HuH-7.5 (cell line): ENCODE measurements at regions not wholly inside any gene's neighbourhood (a gene's known extent, or its start where the extent isn't known, plus 50 kb on each side); places are given as distances from the start of the nearest gene placed in this dataset.
A peak's percentile ranks its signal among the peaks of the same experiment; 100 is the strongest.

Source experiments
- DNase-seq: peaks from one replicate; pipeline ENCODE4 v3.0.0; 2011; ENCODE audit warnings: low spot score

DNA sequence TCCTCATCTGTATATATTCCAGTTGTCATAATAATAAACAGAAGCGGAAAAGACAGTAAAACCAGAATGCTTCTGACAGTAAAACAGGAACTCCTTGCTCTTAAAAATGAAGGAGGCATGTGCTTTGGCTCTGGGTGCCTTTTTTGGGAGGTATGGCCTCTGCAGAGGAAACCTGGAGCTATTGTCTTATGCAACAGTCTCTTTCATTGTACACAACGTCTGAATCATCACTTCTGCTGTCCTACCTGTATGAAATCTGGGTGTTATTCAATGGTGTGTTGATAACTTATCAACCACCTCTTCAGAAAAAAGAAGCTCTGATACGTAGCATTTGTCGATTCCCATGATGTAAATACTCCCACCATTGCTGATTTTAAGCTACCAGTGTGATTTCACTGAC, 64.8 kb downstream of the CDCA7 start:
- no peak for DNase-seq

DNA sequence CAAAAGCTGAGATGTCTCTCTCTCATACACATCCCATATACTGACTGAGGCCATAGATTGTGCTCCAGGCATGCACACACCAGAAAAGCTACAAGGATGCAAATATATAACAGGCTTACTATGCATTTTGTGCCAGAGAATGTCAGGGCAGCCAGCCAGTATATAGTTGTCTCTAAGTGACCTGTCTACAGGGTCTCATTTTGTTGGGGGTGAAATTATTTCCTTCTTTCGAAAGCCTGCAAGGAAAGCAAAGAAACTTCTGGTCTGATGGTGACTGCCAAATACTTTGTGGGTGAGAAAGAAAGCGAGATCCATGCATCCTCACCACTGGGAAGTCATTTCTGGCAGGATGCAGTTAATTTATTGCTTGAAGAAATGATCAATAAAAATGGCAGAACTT, 70.2 kb downstream of the CDCA7 start:
- DNase-seq = no peak

DNA sequence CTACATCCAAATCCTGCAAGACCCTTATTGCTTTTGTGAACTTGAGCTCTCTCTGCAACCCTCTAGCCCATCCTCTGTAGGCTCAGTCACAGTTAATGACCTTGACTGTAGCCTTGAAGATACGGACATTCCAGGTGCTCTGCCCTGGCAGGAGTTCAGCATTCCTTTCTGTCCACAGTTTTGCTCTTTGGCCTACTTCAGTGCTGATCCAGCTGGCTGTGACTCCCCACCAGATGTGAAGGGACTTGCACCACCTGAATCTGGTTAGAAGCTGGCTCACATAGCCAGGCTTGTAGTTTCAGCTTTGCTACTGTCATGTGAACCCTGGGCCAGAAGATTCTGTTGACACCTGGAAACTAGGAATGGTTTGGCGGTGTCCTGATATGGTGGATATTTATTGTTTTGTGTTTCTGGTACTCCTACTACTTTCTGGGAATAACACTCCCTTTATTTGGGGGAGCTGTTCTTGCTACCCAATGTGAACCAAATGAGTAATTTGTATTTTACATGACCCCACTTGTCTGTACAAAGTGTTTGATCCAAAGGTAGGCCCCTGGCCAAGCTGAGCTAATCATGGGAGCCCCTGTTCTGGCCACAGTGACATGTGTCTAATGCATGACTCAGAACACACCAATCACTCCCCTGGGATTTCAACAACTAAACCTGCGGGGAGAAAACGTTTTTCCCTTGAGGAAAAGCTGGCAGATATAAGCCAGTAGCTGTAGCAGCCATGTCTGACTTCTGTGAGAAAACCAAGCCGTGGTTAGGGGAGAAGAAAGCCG, 73.4 kb downstream of the CDCA7 start:
- no peak for DNase-seq

DNA sequence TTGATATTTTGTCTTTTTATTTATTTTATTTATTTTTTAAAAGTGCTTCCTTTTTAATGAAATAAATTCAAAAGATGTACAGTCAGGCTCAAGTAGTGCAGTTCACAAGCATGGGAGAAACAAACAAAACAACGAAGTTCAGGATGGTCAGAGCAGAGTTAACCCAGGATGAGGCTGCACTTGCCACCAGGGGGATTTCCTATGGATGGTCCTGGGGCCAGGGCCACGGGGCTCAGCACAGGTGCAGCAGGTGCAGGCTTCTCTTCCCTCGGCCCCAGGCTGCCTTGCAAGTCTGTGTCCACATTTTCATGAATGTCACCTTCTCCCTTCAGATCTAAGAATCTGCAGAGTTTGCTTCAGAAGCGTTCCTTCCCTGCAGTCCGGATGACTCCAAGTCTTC, 76.5 kb downstream of the CDCA7 start:
- no peak for DNase-seq

DNA sequence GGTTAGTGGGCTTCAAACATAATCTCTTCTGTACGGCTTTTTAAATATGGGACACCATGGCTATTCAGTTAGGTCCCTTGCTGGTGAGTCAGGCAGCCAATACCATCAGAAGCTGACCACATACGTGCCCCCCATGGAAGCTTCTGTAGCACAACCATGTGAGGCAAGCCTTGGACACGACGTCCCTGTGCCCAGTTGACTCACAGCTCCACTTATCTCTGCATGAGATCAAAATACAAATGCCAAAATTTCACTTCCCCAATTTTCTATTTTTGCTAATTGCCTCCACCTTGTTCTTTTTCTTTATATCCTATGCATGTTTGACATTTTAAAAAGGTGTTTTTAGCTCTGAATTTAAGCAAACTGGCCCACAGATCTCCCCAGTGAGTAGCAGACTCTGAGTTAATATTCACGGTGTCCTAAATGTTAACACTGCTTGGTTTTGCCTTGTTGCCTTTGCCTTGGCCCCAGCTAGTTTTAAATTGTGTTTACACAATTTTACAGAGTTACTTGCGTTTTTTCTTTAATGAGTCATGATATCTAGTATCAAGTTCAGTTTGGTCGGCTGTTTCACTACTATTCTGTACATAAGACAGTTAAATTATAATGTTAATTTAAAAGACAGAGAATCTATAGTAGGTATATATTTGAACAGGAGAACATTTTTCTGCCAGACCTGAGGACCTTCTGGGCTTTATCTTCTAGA, 77.5 kb downstream of the CDCA7 start:
- no peak for DNase-seq

DNA sequence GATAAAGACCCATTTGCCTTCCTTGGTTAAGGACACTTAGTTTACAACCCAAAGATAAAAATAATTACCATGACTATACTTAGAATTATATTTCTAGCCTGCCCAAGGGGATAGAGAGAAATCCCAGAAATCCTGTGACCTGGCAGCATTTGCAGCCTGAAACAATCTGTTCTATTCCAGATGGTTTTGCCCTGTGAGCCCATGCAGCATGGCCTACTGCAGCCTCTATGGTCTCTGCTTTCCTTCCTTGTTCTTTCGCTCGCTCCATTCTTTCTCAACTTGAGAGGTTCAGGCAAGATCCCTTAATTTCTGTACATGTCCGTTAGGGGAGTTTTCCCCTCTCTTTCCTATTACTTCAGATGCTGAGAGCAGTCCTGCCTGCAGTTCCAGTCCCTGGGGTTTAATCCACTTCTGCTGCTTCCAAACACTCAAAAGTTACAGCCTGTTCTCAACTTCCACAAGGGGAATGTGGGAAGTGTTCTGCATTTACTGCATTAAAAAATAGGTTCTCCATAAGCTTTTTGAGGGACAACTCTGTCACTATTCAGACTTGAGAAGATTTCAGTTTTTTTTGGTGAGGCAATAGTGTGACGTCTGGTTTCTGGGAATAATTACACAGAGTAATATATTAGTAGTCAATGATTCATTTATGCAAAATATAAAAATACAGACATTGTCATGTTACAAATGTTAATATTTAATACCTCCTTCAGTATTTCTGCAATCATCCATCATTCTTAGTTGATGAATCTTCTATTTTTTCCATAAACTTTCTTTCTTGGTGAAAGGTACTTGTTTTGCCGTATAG, 80.3 kb downstream of the CDCA7 start:
- DNase-seq = no peak

DNA sequence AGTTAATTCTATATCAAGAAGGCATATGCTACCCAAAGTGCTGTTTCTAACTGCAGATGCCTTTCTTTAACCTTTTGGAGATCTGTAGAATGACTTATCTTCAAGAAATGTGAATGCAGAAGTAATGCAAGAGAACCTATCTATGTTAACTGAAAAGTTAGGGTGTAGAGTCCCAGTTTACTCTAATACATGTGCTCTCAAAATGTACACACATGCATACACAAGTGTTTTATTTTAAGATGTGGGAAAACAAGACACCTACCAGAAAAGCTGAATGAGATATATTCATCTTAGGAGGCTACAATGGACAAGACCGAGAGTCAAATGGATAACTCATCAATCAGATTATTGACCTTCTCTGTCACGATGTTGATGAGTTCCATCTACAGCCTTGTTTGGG, 80.9 kb downstream of the CDCA7 start:
- DNase-seq = no peak

DNA sequence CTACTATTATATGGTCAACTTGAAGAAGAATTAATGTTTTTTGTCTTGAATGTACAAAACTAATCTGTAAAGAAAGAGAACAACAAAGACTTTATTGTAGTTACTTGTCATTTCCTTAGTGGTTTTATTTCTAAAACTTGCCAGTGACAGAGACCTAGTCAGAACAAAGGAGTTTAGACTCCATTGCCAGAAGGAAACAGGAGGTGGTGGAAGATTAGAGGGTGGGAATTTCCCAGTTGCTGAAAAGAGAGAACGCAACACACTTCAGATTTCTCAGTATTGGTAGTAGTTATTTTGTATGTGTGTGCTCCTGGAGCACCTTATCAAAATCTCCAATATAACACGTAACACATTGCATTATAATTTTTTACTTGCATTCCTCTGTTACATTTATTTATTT, 81.4 kb downstream of the CDCA7 start:
- no peak for DNase-seq

DNA sequence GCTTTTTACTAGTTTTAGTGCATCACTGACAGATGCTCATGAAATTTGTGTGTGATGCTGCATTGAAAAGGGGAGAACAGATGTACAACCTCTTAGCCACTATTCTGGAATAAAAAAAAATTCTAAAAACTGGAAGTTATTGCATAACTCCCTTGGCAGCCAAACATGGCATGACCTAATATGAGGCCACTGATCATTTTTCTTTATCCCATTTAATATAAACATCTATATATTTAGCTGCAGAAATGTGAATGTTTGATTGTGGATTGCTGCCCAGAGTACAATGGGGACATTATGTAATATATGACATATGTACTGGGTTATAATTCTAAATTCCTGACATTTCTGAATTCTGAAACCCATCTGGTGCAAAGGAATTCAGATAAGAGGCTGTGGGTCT, 86.5 kb downstream of the CDCA7 start:
- DNase-seq = no peak

DNA sequence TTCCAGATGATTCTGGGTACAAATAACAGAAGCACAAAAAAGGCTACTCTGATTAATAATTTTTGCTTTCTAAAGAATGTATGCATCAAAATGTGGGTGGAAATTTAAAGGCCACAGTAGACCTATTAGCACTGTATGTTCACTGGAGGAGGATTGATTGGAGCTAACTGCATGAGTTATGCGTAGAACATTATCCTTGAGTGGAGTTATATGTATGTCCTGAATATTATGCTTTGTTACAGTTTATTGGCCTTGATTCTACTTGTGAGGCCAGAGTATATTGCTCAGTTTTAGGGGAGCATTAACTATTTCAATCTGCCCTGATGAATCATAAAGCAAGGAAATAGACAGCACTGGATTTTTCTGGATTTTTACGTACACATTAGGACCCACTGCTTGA, 87.9 kb downstream of the CDCA7 start:
- no peak for DNase-seq

DNA sequence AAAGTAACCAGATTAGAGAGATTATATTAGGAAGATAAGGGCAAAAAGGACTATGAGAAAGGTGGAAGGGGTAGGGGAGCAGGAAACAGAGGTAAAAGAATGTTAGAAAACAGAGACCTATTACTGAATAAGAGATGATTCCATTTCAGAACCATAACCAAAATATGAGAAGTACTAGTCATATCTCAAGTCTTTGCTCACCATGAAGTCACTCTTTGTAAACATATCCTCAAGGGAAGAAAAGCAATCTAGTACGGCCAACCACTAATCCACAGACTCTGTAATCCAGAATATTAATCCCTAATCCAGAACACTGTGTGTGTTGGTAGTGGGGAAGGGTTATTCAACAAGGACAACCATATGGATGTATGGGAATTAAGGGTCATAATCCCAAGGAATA, 92.0 kb downstream of the CDCA7 start:
- DNase-seq = no peak

DNA sequence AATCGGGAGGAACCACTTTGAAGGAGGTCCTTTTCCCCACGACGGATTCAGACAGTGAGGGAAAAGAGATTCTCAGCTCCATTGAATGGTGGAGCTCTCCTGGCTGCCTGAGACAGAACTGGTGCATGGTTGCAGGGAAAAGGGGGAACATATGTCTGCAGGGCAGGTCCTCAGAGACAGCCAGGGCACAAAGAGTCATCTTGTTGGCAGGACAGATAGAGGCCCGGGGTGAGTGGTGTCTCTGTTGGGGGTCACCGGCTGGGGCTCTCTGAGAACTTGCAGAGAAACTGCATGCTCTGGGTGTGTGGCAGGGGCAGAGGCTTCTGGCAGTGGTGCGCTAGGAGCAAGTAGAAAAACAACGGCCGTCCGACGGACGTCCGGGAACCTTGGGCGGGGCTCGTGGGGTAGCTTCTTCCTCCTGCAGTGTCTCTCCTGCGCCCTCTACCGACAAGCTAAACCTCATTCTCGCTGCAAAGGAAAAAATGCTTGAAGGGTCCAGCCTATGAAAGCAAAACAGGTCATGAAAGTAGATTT, 94.3 kb downstream of the CDCA7 start:
- peak; percentile 60 for DNase-seq

DNA sequence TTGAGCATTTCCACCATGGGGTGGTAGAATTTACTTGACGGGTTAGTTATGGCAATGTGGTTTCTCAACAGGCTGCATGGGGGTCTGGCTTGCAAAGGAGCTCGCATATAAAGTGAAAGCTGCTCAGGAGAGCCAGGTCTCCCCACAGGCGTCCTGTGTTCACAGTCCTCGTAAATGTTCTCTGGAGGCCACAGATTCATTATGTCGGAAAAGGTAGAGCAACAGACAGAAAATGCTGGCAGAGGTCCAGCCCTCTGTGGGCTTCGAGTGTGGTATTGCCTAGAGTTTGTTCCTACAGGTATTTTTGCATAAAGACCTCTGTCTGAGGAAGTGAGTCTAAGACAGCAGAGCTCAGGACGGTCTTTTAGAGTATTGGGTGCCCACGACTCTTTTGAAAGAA, 96.4 kb downstream of the CDCA7 start:
- no peak for DNase-seq

DNA sequence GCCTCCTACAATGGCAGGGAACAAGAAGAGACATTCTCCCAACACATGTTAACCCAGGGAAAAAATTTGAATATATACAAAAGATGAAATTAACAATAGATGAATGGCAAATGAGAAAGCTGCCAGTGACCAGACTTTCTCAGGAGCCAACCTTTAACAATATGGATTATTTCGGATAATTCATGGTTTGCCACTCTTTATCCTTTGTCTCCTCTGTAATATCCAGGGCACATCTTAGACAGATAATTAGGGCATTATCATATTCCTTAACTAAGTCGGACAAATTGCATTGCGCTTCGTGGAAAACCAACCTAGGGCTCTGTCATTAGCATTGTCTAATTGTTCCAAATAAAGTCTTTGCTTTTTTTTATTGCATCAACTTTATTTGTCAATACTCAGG, 97.3 kb downstream of the CDCA7 start:
- DNase-seq = no peak

DNA sequence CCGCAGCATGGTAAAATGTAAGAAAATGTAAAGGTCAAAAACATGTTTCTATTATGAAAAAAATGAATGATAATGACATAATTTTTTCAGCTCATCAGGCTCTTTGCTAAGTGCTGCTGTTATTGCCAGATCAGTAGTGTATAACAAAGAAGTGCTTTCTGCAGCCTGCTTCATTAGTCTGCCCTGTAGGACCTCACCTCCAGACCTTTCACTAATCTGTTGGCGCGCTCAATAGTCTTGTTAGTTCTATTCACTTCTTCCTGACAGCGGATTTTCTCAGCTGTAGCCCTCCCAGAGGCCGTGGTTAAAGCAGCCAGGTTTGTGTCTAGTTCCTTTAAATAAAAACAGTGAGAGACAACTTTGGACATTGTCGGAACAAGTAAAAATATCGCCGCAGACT, 97.7 kb downstream of the CDCA7 start:
- no peak for DNase-seq

DNA sequence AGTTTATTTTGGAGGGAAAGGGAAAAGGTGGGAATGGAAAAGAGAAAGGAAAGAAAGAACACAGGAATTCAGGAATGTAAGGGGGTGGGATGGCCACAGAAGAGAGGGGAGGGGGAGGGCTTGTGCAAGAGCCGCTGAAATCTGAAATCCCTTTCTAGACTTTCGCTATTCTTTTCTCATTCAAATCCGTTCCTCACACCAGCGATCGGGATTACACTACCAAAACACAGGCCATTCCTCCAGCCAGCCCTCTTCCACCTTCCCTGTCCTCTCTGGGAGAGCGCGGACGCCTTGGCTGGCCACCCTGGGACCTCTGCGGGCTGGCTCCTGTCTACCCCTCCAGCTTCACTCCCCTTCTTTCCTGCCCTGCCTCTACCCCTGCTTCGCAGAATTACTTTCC, 102.3 kb downstream of the CDCA7 start:
- DNase-seq = no peak

DNA sequence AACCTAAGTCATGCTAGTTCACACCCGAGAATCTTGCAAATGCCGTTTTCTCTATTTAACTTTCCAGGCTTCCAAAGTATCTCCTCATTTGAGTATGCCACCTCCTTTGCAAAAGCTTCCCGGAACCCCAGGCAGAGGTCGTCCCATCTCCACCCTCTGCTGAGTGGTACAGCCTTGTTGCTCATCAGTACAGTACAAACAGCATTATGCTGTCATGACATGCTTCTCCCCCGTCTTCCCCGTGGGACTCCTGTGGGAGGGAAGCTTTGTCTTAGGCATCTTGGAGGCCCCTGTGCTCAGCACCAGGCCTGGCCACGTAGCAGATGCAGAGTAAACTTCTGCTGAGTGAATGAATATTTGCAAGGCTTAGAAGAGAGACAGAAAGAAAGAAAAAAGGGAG, 102.7 kb downstream of the CDCA7 start:
- no peak for DNase-seq

DNA sequence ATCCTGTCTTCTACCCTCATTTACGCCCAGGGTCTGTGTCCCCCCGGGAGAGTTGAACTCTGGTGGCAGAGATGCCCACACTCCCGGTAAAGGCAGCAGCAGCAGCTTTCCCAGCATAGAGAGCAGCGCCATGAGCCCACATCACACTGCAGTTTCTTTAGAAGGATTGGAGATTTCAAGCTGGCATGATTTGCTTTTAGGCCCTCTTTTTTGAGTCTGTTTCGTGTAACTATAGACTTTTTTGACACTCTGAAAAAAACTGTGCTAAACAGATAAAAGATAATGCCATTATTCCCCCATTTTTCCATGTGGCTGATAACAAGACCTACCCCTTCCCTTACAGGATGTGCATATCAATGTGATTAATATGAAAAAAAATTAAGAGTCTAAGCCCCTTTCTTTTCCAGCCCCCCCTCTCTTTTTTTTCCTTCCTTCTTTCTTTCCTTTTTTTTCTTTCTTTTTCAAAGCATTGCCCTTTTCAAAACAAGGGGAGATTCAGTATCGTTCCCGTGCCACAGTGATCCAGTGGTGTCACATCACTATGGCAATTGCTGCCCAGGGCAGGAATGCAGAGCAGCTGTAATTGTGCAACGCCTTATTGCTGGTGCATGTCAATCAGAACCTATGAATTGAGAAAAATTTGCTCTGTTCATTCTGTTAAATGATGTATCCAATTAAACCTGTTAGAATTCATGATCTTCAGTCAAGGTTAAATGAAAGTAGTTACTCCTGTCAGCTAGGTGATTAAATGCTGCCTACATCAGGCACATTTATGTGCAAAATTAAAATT, 104.5 kb downstream of the CDCA7 start:
- DNase-seq = peak; percentile 17

DNA sequence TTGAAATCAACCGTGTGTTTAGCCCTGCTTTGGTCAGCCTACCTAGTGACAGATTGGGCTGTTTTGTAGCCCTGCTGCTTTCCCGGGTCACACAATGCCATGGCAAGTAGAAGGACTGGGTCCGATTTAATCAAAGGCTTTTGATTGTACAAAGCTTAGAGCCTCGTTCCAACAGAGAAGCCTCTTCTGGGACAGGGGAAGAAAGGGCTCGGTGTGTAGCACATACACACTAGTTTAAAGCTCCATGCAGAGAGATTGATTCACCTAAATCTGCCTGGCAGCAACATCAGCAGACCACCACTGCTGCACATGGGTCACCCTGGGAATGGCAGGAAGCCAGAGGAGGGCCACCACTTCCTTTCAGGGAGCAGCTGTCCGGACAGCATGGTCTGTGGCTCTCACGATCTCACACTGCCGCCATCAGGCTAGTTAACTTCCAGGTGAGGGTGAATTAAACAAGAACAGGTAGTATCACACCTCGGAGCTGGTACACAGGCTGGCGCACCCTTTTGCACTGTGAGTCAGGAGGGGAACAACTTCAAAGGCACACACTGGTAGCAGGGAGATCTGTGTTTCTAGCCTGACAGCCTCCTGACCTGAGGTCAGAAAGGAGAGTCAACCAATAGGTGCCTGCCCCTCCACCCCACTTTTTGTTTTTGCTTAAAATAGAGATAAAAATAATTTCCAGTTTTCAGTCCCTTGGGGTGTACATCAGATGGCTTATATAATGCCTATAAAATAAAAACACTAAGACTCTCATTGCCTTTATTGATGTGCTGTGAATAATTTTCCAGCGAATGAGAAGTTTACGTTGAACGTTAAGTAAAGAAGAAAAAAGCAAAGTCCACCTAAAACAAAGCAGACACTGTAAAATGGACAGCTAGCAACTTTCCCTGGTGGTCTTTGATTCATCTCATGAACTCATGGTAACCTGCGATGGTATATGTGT, 108.5 kb downstream of the CDCA7 start:
- DNase-seq = peak; percentile 26

DNA sequence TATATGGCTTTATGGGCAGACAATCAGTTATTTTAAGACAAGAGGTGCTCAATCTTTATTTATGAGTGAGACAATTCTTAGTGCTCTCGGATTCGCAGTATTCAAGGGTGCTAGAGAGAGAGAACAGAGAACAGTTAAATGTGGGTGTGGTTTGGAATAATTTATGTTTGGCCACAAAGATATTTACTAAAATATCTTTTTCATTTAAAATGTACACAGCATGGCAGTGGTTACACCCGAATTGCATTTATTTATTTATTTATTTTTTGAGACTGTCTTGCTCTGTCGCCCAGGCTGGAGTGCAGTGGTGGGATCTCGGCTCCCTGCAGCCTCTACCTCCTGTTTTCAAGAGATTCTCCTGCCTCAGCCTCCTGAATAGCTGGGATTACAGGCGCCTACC, 109.2 kb downstream of the CDCA7 start:
- no peak for DNase-seq

DNA sequence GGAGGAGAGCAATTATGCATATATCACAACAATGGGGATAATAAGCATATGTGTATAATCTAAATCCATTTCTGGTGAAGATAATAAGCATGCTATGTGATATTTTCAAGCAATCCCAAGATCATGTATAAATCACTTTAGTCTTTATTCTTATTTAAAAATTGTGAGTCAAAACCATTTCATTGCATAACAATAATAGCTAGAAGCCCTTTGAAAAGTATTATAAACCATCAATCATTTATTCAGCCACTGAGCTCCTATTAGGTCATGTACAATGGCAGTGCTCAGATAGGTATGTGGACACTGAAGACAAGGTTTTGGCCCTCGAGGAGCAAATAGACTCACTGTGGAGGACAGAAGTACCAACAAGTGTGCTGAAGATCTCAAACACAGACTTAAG, 113.1 kb downstream of the CDCA7 start:
- no peak for DNase-seq
